ENCODE measurements at regions not wholly inside any gene's neighbourhood (a gene's known extent, or its start where the extent isn't known, plus 50 kb on each side); places are given as distances from the start of the nearest gene placed in this dataset.

- Mint-ChIP-seq H3K9me3 (ENCODE audit: unreplicated experiment) (no peaks in the 10 kb centered on the region), H3K4me1 (ENCODE audit: insufficient read depth, unreplicated experiment) (peaks cover 13% of the 10 kb centered on the region), H3K27me3 (ENCODE audit: insufficient read depth, unreplicated experiment) (peaks cover 1% of the 10 kb centered on the region), H3K4me3 (ENCODE audit: unreplicated experiment) (no peak overlapping the region), H3K27ac (ENCODE audit: low read depth, unreplicated experiment) (no peak overlapping the region), H3K36me3 (ENCODE audit: insufficient read depth, unreplicated experiment) (no peaks in the 10 kb centered on the region)
- no peak for DNase-seq (ENCODE audit: unreplicated experiment)
- BruUV-seq (replicated peaks): no TSS peak
- TF ChIP-seq, protein P1, sequence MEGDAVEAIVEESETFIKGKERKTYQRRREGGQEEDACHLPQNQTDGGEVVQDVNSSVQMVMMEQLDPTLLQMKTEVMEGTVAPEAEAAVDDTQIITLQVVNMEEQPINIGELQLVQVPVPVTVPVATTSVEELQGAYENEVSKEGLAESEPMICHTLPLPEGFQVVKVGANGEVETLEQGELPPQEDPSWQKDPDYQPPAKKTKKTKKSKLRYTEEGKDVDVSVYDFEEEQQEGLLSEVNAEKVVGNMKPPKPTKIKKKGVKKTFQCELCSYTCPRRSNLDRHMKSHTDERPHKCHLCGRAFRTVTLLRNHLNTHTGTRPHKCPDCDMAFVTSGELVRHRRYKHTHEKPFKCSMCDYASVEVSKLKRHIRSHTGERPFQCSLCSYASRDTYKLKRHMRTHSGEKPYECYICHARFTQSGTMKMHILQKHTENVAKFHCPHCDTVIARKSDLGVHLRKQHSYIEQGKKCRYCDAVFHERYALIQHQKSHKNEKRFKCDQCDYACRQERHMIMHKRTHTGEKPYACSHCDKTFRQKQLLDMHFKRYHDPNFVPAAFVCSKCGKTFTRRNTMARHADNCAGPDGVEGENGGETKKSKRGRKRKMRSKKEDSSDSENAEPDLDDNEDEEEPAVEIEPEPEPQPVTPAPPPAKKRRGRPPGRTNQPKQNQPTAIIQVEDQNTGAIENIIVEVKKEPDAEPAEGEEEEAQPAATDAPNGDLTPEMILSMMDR (IDR thresholded peaks at IDR 0.05; ENCODE audit: unreplicated experiment): no peak
- ChIA-PET POLR2A (no interaction called here), CTCF (interaction anchor here (0.9 to 1.0 kb wide), 2 partner anchors 10 to 376 kb away, joined by 3 read pairs; no protein-coding TSS in a partner anchor)
- intact Hi-C loops (cut with micrococcal nuclease): no loop called here
Measured at GRCh38 chr11:129740125-129740719, 75.4 kb upstream of the TMEM45B start.

DNA sequence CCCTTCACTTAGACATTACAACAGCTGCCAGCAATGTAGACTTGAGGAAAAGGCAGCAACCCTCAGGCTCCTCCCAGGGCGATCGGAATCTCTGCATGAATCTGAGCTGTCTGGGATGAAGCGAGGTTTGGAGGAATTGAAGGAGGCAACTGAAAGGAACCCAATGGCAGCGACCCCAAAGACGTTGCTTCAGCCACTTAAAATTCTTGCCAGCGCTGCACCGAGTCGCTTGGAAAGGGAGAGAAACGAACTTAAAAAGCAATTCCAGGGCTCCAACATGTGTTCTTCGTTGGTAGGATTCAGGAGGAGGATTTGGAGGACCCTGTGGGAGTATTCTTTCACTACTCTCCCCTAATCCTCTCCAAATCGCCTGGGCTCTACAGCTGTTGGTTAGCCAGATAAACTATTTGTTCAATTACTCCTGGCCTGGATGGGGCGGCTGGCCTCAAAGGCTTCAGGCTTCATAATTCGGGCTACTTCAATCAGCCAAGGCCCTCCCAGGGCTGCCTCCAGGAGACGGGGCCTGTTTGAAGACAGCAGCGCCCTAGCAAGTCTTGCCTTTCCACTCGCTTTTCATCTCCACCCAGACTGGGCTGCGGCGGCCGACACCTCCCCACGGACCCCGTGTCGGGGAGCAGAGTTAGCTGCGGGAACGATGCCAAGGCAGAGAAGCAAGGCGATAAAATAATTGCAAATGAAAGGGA is 72.4 kb upstream of the TMEM45B start:
- CTCF ChIA-PET: interaction anchor here (0.9 to 1.8 kb wide), 3 partner anchors 8 to 367 kb away, joined by 3 to 11 read pairs (median 5); partner anchors contain the start of gene BARX2
- peaks cover 8% of the 10 kb centered on the region for H3K4me1 Mint-ChIP-seq (ENCODE audit: insufficient read depth, unreplicated experiment)
- TF ChIP-seq, protein P1 (IDR thresholded peaks at IDR 0.05; ENCODE audit: unreplicated experiment): no peak
- POLR2A ChIA-PET: no interaction called here
- no peak overlapping the region for H3K27ac Mint-ChIP-seq (ENCODE audit: low read depth, unreplicated experiment)
- BruUV-seq (replicated peaks): no TSS peak
- DNase-seq (ENCODE audit: unreplicated experiment): no peak
- peaks cover 18% of the 10 kb centered on the region for H3K27me3 Mint-ChIP-seq (ENCODE audit: insufficient read depth, unreplicated experiment)
- intact Hi-C loops (cut with micrococcal nuclease): no loop called here
- H3K36me3 Mint-ChIP-seq (ENCODE audit: insufficient read depth, unreplicated experiment): no peaks in the 10 kb centered on the region
- no peaks in the 10 kb centered on the region for H3K9me3 Mint-ChIP-seq (ENCODE audit: unreplicated experiment)
- H3K4me3 Mint-ChIP-seq (ENCODE audit: unreplicated experiment): no peak overlapping the region

GRCh38 chr11:129747071-129747470 is 68.6 kb upstream of the TMEM45B start:
- Mint-ChIP-seq H3K9me3 (ENCODE audit: unreplicated experiment) (no peaks in the 10 kb centered on the region), H3K4me1 (ENCODE audit: insufficient read depth, unreplicated experiment) (no peaks in the 10 kb centered on the region), H3K27ac (ENCODE audit: low read depth, unreplicated experiment) (no peak overlapping the region), H3K36me3 (ENCODE audit: insufficient read depth, unreplicated experiment) (no peaks in the 10 kb centered on the region), H3K4me3 (ENCODE audit: unreplicated experiment) (no peak overlapping the region), H3K27me3 (ENCODE audit: insufficient read depth, unreplicated experiment) (peaks cover 18% of the 10 kb centered on the region)
- no TSS peak for BruUV-seq (replicated peaks)
- no peak for DNase-seq (ENCODE audit: unreplicated experiment)
- intact Hi-C loops (cut with micrococcal nuclease): no loop called here
- TF ChIP-seq, protein P1 (IDR thresholded peaks at IDR 0.05; ENCODE audit: unreplicated experiment): no peak
- POLR2A ChIA-PET: interaction anchor here (1.0 to 1.2 kb wide), 2 partner anchors 363 to 371 kb away, joined by 3 to 4 read pairs; partner anchors contain the start of gene BARX2
- CTCF ChIA-PET: interaction anchor here (0.5 to 10.2 kb wide), 9 partner anchors 18 to 771 kb away, joined by 3 to 169 read pairs (median 3); partner anchors contain the start of gene BARX2

DNA sequence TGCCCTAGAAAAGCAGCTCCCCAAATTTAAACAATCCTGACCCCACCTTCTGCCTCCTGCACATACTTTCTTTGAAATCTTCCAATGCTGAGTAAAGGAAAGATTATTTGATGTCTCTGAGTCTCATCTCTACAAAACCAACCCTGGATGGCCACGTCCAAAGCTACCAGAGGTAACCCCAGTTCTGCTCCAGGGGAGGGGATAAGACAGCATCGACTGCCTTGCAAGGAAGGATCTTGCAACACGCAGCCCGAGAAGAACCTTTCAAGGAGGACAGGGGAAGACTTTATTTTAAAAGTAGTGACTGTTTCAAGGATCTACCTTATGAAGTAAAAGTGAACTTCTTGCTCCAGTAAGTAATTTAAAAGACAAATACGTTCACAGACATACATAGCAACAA is 66.5 kb upstream of the TMEM45B start:
- DNase-seq (ENCODE audit: unreplicated experiment): no peak
- H3K9me3 Mint-ChIP-seq (ENCODE audit: unreplicated experiment): peaks cover 7% of the 10 kb centered on the region
- intact Hi-C loops (cut with micrococcal nuclease): no loop called here
- POLR2A ChIA-PET: interaction anchor here (0.7 kb wide), 1 partner anchor 1615 kb away, joined by 3 read pairs; no protein-coding TSS in a partner anchor
- TF ChIP-seq, protein P1 (IDR thresholded peaks at IDR 0.05; ENCODE audit: unreplicated experiment): no peak
- no peak overlapping the region for H3K27ac Mint-ChIP-seq (ENCODE audit: low read depth, unreplicated experiment)
- no TSS peak for BruUV-seq (replicated peaks)
- no peak overlapping the region for H3K4me3 Mint-ChIP-seq (ENCODE audit: unreplicated experiment)
- no peaks in the 10 kb centered on the region for H3K36me3 Mint-ChIP-seq (ENCODE audit: insufficient read depth, unreplicated experiment)
- H3K27me3 Mint-ChIP-seq (ENCODE audit: insufficient read depth, unreplicated experiment): peaks cover 18% of the 10 kb centered on the region
- CTCF ChIA-PET: interaction anchor here (0.7 to 10.2 kb wide), 9 partner anchors 8 to 384 kb away, joined by 3 to 169 read pairs (median 4); partner anchors contain the start of gene BARX2
- no peaks in the 10 kb centered on the region for H3K4me1 Mint-ChIP-seq (ENCODE audit: insufficient read depth, unreplicated experiment)

All from MCF 10A (cell line).